ENCODE measurements at regions not wholly inside any gene's neighbourhood (a gene's known extent, or its start where the extent isn't known, plus 50 kb on each side); places are given as distances from the start of the nearest gene placed in this dataset.

- no peak for DNase-seq (ENCODE audit: low read depth)
These were observed 127.6 kb downstream of the SLC38A6 start for GRCh38 chr14:61108496-61109141.

GRCh38 chr14:61107869-61108493 lies 126.9 kb downstream of the SLC38A6 start:
- no peak for DNase-seq (ENCODE audit: low read depth)

GRCh38 chr14:61106959-61107641 lies 126.1 kb downstream of the SLC38A6 start:
- no peak for DNase-seq (ENCODE audit: low read depth)

GRCh38 chr14:61106271-61106958 lies 125.4 kb downstream of the SLC38A6 start:
- DNase-seq (ENCODE audit: low read depth) = no peak

- DNase-seq (ENCODE audit: low read depth) = no peak
These were observed 123.3 kb downstream of the SLC38A6 start for GRCh38 chr14:61104358-61104757.

GRCh38 chr14:61103541-61104339 lies 122.7 kb downstream of the SLC38A6 start:
- DNase-seq (ENCODE audit: low read depth) = peak; percentile 91

- DNase-seq (ENCODE audit: low read depth) = no peak
These were observed 121.8 kb downstream of the SLC38A6 start for GRCh38 chr14:61102549-61103466.
